VCaP (cell line): ENCODE measurements at regions not wholly inside any gene's neighbourhood (a gene's known extent, or its start where the extent isn't known, plus 50 kb on each side); places are given as distances from the start of the nearest gene placed in this dataset.

Experiments used
- H3K27ac ChIP-seq: fragments of 450-650 bp; 2 replicates; pipeline ENCODE4 v1.5.1; 2017
- CTCF ChIP-seq: fragments of 450-650 bp; conservative IDR thresholded peaks from 2 replicates; pipeline ENCODE4 v1.5.1; 2017; ENCODE audit warnings: mild to moderate bottlenecking, moderate library complexity

- H3K27ac ChIP-seq = no peak overlapping the region
- no peak for TF ChIP-seq CTCF
Measured at GRCh38 chr5:174384509-174384947, 339.0 kb downstream of the NSG2 start.

- TF ChIP-seq CTCF = no peak
- no peak overlapping the region for H3K27ac ChIP-seq
Measured at GRCh38 chr5:174386306-174386705, 338.1 kb upstream of the MSX2 start.

- no peak for TF ChIP-seq CTCF
- H3K27ac ChIP-seq = no peak overlapping the region
Measured at GRCh38 chr5:174386846-174387245, 337.5 kb upstream of the MSX2 start.

- H3K27ac ChIP-seq = no peak overlapping the region
- TF ChIP-seq CTCF = no peak
Measured at GRCh38 chr5:174387448-174387847, 336.9 kb upstream of the MSX2 start.

GRCh38 chr5:174392892-174393291 is 331.5 kb upstream of the MSX2 start:
- H3K27ac ChIP-seq = no peak overlapping the region
- TF ChIP-seq CTCF = no peak

- no peak overlapping the region for H3K27ac ChIP-seq
- TF ChIP-seq CTCF = no peak
Measured at GRCh38 chr5:174396541-174396940, 327.8 kb upstream of the MSX2 start.

GRCh38 chr5:174397206-174397605 is 327.2 kb upstream of the MSX2 start:
- no peak overlapping the region for H3K27ac ChIP-seq
- no peak for TF ChIP-seq CTCF

- H3K27ac ChIP-seq = no peak overlapping the region
- no peak for TF ChIP-seq CTCF
Measured at GRCh38 chr5:174398171-174398570, 326.2 kb upstream of the MSX2 start.
